Nephron progenitor cell (in vitro differentiated cells): ENCODE measurements at regions not wholly inside any gene's neighbourhood (a gene's known extent, or its start where the extent isn't known, plus 50 kb on each side); places are given as distances from the start of the nearest gene placed in this dataset.

Experiments used
- DNase-seq: peaks from one replicate; pipeline ENCODE4 v3.0.0; 2021
- H3K27ac Mint-ChIP-seq: 2 replicates; pipeline ENCODE4 v1.8.0; 2021; ENCODE audit warnings: mild to moderate bottlenecking, moderate library complexity, mixed read lengths
- H3K27me3 Mint-ChIP-seq: 2 replicates; pipeline ENCODE4 v1.8.0; 2021; ENCODE audit warnings: mild to moderate bottlenecking, low read depth, mixed read lengths; ENCODE audit not compliant: poor library complexity
- H3K36me3 Mint-ChIP-seq: 2 replicates; pipeline ENCODE4 v1.8.0; 2021; ENCODE audit warnings: low read depth, mixed read lengths
- H3K4me1 Mint-ChIP-seq: 2 replicates; pipeline ENCODE4 v1.8.0; 2021; ENCODE audit warnings: mixed read lengths
- H3K4me3 Mint-ChIP-seq: 2 replicates; pipeline ENCODE4 v1.8.0; 2021; ENCODE audit warnings: mild to moderate bottlenecking, moderate library complexity, mixed read lengths
- H3K9me3 Mint-ChIP-seq: 2 replicates; pipeline ENCODE4 v1.8.0; 2021; ENCODE audit warnings: mild to moderate bottlenecking, moderate library complexity, mixed read lengths
- TF ChIP-seq, protein P1 (sequence below): fragments of 200-600 bp; sonication (generic); IDR thresholded peaks from 2 replicates; pipeline ENCODE4 v1.5.0; 2021; ENCODE audit warnings: antibody characterized with exemption

DNA sequence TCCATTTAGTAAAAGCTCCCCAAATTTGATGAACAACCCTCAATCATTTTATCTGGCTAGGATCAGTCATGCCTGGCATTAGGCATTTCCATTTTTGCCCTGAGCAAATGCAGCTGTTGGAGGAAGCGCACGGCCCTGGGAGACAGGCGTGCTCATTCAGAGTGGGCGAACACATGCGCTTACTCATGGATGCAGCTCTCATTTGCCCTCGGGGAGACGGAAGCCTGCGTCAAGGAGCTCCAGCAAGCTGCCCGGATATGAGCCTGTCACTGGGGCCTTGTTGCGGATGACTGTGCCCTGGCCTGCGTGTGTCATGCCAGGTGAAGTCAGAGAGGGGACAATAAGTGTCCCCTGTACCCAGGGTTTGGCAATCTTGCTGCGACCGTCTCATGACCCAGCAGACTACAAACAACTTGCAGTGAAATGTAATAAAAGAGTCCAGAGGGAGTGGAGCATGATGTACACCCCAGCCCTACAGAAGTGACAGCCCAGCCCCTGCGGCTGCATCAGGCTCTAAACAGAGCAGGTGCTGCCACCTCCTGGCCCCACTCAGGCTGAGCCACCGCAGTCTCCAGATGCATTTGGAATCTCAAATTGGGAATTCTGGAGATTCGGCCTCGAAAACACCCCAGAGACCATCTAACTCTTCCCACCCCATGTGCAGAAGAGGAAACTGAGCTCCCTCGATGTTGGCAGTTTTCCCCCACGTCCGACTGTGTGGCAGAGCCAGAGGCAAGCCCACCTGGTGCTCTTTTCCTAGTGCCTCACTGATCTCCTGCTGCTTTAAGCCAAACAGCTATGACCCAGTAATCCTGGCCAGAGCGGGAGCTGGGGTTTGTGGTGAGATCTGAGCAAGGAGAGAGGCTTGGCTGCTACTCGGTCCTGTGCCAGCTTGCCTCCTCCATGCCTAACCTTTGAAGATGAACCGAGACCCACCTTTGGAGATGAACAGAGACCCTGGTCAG, 105.0 kb upstream of the ALK start:
- Mint-ChIP-seq H3K4me1 (peaks cover 4% of the 10 kb centered on the region), H3K4me3 (no peak overlapping the region), H3K9me3 (no peaks in the 10 kb centered on the region), H3K36me3 (no peaks in the 10 kb centered on the region), H3K27ac (no peak overlapping the region), H3K27me3 (peaks cover 24% of the 10 kb centered on the region)
- TF ChIP-seq, protein P1, sequence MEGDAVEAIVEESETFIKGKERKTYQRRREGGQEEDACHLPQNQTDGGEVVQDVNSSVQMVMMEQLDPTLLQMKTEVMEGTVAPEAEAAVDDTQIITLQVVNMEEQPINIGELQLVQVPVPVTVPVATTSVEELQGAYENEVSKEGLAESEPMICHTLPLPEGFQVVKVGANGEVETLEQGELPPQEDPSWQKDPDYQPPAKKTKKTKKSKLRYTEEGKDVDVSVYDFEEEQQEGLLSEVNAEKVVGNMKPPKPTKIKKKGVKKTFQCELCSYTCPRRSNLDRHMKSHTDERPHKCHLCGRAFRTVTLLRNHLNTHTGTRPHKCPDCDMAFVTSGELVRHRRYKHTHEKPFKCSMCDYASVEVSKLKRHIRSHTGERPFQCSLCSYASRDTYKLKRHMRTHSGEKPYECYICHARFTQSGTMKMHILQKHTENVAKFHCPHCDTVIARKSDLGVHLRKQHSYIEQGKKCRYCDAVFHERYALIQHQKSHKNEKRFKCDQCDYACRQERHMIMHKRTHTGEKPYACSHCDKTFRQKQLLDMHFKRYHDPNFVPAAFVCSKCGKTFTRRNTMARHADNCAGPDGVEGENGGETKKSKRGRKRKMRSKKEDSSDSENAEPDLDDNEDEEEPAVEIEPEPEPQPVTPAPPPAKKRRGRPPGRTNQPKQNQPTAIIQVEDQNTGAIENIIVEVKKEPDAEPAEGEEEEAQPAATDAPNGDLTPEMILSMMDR = peak; percentile 68
- peak; percentile 74 for DNase-seq

DNA sequence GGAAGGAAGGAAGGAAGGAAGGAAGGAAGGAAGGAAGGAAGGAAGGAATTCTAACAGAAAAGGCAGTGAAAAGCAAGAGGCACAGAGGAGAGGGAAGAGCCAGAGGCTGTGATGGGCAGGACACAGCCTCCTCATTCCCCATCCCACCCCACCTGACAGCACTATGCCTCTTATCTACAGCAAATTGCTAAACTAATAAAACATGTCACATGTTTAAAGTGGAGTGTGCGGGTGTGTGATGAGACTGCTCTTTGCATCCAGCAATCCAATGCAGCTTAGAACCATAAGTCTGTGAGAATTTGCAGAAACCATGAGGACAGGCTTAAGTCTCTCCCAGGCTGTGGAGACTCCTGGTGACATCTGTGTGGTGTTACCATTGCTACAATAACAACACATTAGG, 108.4 kb upstream of the ALK start:
- Mint-ChIP-seq H3K36me3 (no peaks in the 10 kb centered on the region), H3K27ac (no peak overlapping the region), H3K27me3 (peaks cover 29% of the 10 kb centered on the region), H3K9me3 (no peaks in the 10 kb centered on the region), H3K4me1 (peaks cover 4% of the 10 kb centered on the region), H3K4me3 (no peak overlapping the region)
- no peak for DNase-seq
- TF ChIP-seq, protein P1 = no peak

DNA sequence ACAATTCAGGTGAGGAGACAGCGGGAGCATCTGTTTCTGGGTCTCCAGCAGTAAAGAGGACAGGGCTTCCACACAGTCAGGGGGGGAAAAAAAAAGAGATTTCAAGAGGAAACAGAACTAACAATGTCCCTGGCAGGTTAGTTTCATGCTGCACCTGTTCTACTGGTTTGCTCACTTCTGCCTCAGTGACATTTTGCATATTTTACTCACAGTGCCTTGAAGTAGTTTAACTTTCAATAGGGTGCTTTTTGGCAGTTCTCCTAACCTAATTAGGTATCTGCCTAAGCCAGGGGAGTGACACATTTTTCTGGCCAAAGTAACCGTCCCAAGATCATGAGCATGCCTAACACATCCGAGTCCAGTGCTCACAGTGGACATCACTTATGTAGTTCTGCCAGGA, 109.0 kb upstream of the ALK start:
- no peak for DNase-seq
- no peak overlapping the region for H3K27ac Mint-ChIP-seq

DNA sequence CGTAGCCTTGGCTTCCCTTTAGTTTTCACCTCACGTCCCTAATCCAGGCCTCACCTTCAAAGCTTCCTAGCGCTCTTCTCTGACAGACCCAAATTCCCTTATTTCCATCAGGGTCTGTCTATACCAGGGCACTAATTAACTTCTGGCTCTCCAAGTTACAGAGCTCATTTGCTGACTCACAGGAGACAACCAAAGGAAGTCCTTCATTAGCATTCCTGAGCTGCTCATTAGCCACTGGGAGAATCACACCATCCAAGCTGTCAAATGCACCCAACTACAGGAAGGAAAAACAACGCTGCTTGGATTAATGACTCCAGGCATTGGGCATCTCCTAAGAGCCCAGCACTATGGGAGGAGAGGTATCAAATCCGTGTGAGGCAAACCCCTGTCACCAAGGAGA, 109.8 kb upstream of the ALK start:
- TF ChIP-seq, protein P1 = no peak
- no peaks in the 10 kb centered on the region for H3K36me3 Mint-ChIP-seq
- H3K4me1 Mint-ChIP-seq = peaks cover 1% of the 10 kb centered on the region
- H3K4me3 Mint-ChIP-seq = no peak overlapping the region
- no peaks in the 10 kb centered on the region for H3K9me3 Mint-ChIP-seq
- DNase-seq = no peak
- H3K27me3 Mint-ChIP-seq = peaks cover 29% of the 10 kb centered on the region
- no peak overlapping the region for H3K27ac Mint-ChIP-seq

More for the DNA sequence above, 109.0 kb upstream of the ALK start:
- H3K4me3 Mint-ChIP-seq = no peak overlapping the region
- H3K4me1 Mint-ChIP-seq = peaks cover 4% of the 10 kb centered on the region
- H3K9me3 Mint-ChIP-seq = no peaks in the 10 kb centered on the region
- no peaks in the 10 kb centered on the region for H3K36me3 Mint-ChIP-seq
- H3K27me3 Mint-ChIP-seq = peaks cover 29% of the 10 kb centered on the region
- TF ChIP-seq, protein P1 = no peak

DNA sequence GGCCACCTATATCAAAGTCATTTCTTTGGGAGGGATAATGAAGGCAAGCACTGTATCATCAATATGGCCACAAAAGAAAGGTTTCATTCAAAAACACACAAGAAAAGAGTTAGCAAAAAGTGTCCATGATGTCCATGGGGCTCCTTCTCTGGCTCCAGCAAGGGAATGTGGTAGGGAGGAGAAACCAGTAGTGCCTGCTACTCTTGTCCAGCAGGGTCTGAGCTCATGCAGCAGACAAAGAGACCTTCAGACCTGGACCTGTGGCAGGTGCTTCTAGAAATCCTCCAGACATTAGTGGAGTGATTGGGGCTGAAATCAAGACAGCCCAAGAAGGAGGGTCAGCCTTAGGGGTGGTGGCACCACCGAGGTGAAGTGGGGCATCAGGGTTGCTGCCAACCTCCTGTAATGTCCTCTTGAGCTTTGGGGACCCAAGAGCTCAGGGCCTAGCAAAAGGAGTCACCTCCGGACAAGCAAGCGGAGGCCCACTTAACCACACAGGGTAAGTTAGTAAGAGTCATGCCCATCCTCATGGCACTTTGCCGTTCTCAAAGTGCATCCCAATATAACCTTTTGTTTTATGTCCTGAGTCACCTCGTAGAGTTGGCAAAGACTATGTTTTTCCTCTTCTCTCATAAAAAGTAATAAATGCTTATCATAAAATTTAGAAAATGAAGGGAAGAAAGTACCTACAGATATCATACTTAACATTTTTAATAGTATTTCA, 112.6 kb upstream of the YPEL5 start:
- TF ChIP-seq, protein P1 = no peak
- H3K36me3 Mint-ChIP-seq = no peaks in the 10 kb centered on the region

More for the DNA sequence above, 112.6 kb upstream of the YPEL5 start:
- no peak for DNase-seq
- H3K27me3 Mint-ChIP-seq = peaks cover 10% of the 10 kb centered on the region
- H3K4me3 Mint-ChIP-seq = no peak overlapping the region
- H3K27ac Mint-ChIP-seq = no peak overlapping the region
- H3K9me3 Mint-ChIP-seq = no peaks in the 10 kb centered on the region
- no peaks in the 10 kb centered on the region for H3K4me1 Mint-ChIP-seq
